ENCODE measurements at regions not wholly inside any gene's neighbourhood (a gene's known extent, or its start where the extent isn't known, plus 50 kb on each side); places are given as distances from the start of the nearest gene placed in this dataset.

GRCh38 chr15:97652041-97652440 lies 308.5 kb upstream of the ARRDC4 start:
- no peak for DNase-seq (ENCODE audit: low spot score in 2 of 2)
- intact Hi-C loops (cut with DNase I; ENCODE audit: low total_unique reads) = no loop called here
- TF ChIP-seq, protein P1, sequence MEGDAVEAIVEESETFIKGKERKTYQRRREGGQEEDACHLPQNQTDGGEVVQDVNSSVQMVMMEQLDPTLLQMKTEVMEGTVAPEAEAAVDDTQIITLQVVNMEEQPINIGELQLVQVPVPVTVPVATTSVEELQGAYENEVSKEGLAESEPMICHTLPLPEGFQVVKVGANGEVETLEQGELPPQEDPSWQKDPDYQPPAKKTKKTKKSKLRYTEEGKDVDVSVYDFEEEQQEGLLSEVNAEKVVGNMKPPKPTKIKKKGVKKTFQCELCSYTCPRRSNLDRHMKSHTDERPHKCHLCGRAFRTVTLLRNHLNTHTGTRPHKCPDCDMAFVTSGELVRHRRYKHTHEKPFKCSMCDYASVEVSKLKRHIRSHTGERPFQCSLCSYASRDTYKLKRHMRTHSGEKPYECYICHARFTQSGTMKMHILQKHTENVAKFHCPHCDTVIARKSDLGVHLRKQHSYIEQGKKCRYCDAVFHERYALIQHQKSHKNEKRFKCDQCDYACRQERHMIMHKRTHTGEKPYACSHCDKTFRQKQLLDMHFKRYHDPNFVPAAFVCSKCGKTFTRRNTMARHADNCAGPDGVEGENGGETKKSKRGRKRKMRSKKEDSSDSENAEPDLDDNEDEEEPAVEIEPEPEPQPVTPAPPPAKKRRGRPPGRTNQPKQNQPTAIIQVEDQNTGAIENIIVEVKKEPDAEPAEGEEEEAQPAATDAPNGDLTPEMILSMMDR (IDR thresholded peaks at IDR 0.05) = no peak
- H3K4me3 ChIP-seq (ENCODE audit: low read depth, poor library complexity, severe bottlenecking) = no peak overlapping the region
- WGBS, 2 donors = 37 to 49% methylated on average over 3 of the region's 3 CpGs

- WGBS, 2 donors = 1 to 3% methylated on average over 29 to 32 of the region's 32 CpGs
- H3K4me3 ChIP-seq (ENCODE audit: low read depth, poor library complexity, severe bottlenecking) = no peak overlapping the region
- DNase-seq (ENCODE audit: low spot score in 2 of 2) = no peak
Observed at GRCh38 chr15:97652700-97653167, 307.8 kb upstream of the ARRDC4 start.

DNA sequence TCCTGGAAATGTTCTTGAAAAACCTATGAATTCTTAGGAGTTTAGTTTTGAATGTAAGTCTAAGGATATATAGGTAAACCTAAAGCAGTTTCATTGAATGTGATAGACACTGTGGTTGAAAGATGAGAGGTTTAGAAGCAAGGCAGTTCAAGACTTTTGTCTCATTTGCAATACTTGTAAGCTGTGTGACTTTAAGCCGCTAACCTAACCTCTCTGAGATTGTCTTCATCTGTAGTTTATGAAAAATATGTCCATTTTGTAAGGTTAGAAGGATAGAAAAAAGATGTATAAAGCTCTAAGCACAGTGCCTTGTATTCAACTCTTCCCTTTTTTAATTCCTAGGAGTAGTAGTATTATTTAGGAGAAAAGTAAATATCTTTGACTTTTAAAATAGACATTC lies 306.6 kb upstream of the ARRDC4 start:
- WGBS, 2 donors = 88 to 91% methylated on average over 1 of the region's 1 CpG

More at GRCh38 chr15:97652700-97653167, 307.8 kb upstream of the ARRDC4 start:
- TF ChIP-seq POLR2A (IDR thresholded peaks at IDR 0.05) = no peak
- TF ChIP-seq, protein P1 (IDR thresholded peaks at IDR 0.05) = no peak
- intact Hi-C loops (cut with DNase I; ENCODE audit: low total_unique reads) = no loop called here

GRCh38 chr15:97654481-97655076 lies 305.9 kb upstream of the ARRDC4 start:
- no peak for DNase-seq (ENCODE audit: low spot score in 2 of 2)
- TF ChIP-seq, protein P1 (IDR thresholded peaks at IDR 0.05) = no peak
- TF ChIP-seq POLR2A (IDR thresholded peaks at IDR 0.05) = no peak
- H3K4me3 ChIP-seq (ENCODE audit: low read depth, poor library complexity, severe bottlenecking) = no peak overlapping the region
- 8 to 14% methylated on average over 7 of the region's 7 CpGs for WGBS, 2 donors
- intact Hi-C loops (cut with DNase I; ENCODE audit: low total_unique reads) = no loop called here

More for the DNA sequence above, 306.6 kb upstream of the ARRDC4 start:
- intact Hi-C loops (cut with DNase I; ENCODE audit: low total_unique reads) = no loop called here
- no peak for DNase-seq (ENCODE audit: low spot score in 2 of 2)
- H3K4me3 ChIP-seq (ENCODE audit: low read depth, poor library complexity, severe bottlenecking) = no peak overlapping the region
- TF ChIP-seq, protein P1 (IDR thresholded peaks at IDR 0.05) = no peak

GRCh38 chr15:97661796-97662195 lies 298.7 kb upstream of the ARRDC4 start:
- no peak overlapping the region for H3K4me3 ChIP-seq (ENCODE audit: low read depth, poor library complexity, severe bottlenecking)
- intact Hi-C loops (cut with DNase I; ENCODE audit: low total_unique reads) = no loop called here
- WGBS, 2 donors = 54 to 84% methylated on average over 3 of the region's 3 CpGs
- DNase-seq (ENCODE audit: low spot score in 2 of 2) = no peak
- no peak for TF ChIP-seq POLR2A (IDR thresholded peaks at IDR 0.05)
- TF ChIP-seq, protein P1 (IDR thresholded peaks at IDR 0.05) = no peak

- WGBS, 2 donors = 42 to 62% methylated on average over 2 of the region's 2 CpGs
- DNase-seq (ENCODE audit: low spot score in 2 of 2) = no peak
- intact Hi-C loops (cut with DNase I; ENCODE audit: low total_unique reads) = loop anchor here (5.0 kb wide), 1 partner anchor 135 kb away; no protein-coding TSS in a partner anchor
- TF ChIP-seq POLR2A (IDR thresholded peaks at IDR 0.05) = no peak
- TF ChIP-seq, protein P1 (IDR thresholded peaks at IDR 0.05) = no peak
- H3K4me3 ChIP-seq (ENCODE audit: low read depth, poor library complexity, severe bottlenecking) = no peak overlapping the region
Observed at GRCh38 chr15:97672586-97672985, 287.9 kb upstream of the ARRDC4 start.
